22Rv1 (cell line): ENCODE measurements at regions not wholly inside any gene's neighbourhood (a gene's known extent, or its start where the extent isn't known, plus 50 kb on each side); places are given as distances from the start of the nearest gene placed in this dataset.
A peak's percentile ranks its signal among the peaks of the same experiment; 100 is the strongest.

Source experiments
- H3K27ac ChIP-seq: fragments of 450-650 bp; 2 replicates; pipeline ENCODE4 v1.5.1; 2017
- ZFX ChIP-seq: fragments of 450-650 bp; IDR thresholded peaks from 2 replicates; pipeline ENCODE4 v1.6.1; 2017; ENCODE audit warnings: antibody characterized with exemption, borderline replicate concordance
- TF ChIP-seq, protein P1 (sequence below): fragments of 450-650 bp; IDR thresholded peaks from 2 replicates; pipeline ENCODE4 v1.5.1; 2017; ENCODE audit warnings: mild to moderate bottlenecking

DNA sequence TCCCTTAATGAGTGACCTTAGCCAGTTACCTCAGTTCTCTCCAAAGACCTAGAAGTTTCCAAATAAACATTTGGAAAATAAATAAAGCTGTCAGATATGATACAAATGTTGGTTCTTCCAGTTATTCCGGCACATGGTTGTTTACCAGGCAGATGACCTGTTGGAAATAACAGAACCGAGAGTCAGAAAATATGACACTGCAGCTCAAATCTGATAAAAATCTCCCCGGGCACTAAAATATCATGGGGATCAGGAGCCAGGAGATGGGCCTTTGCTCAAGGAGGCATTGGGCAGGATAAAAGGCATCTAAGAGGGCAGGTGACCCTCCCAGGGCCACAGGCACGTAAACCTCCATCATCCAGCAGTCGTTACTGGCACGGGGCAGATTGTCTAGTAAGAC lies 164.0 kb upstream of the LYZL1 start:
- TF ChIP-seq, protein P1, sequence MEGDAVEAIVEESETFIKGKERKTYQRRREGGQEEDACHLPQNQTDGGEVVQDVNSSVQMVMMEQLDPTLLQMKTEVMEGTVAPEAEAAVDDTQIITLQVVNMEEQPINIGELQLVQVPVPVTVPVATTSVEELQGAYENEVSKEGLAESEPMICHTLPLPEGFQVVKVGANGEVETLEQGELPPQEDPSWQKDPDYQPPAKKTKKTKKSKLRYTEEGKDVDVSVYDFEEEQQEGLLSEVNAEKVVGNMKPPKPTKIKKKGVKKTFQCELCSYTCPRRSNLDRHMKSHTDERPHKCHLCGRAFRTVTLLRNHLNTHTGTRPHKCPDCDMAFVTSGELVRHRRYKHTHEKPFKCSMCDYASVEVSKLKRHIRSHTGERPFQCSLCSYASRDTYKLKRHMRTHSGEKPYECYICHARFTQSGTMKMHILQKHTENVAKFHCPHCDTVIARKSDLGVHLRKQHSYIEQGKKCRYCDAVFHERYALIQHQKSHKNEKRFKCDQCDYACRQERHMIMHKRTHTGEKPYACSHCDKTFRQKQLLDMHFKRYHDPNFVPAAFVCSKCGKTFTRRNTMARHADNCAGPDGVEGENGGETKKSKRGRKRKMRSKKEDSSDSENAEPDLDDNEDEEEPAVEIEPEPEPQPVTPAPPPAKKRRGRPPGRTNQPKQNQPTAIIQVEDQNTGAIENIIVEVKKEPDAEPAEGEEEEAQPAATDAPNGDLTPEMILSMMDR: no peak
- no peak for TF ChIP-seq ZFX
- H3K27ac ChIP-seq: no peak overlapping the region

DNA sequence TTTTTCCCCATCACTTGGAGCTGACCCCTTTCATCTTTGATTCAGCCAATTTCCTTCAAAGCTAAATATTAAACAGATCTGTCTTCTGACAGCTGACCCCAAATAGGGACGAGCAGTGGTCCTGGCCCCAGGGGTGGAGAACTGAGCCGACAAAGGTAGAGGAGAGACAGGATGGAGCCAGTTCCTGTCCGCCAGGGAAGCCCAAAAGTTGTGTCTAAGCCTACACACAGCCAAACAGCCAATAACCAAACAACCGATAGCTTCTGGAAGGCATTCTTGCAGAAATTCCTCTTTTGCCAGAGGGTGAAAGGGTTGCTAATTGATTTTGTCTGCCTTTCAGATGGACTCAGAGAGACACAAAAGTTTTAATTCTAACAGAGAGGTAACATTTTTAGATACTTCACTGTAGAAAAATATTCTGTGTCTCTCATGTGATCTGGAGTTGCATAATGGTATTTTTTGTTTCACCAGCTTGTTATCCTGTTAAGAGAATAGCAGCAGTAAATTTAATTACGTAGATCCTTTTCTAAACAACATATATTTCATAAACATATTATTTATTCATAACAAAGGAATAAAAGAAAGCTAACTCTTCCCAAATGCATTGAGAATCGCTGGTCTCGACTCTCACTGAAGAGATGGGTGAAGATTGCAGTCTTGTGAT lies 161.7 kb upstream of the LYZL1 start:
- H3K27ac ChIP-seq: no peak overlapping the region
- TF ChIP-seq ZFX: no peak
- TF ChIP-seq, protein P1: no peak

DNA sequence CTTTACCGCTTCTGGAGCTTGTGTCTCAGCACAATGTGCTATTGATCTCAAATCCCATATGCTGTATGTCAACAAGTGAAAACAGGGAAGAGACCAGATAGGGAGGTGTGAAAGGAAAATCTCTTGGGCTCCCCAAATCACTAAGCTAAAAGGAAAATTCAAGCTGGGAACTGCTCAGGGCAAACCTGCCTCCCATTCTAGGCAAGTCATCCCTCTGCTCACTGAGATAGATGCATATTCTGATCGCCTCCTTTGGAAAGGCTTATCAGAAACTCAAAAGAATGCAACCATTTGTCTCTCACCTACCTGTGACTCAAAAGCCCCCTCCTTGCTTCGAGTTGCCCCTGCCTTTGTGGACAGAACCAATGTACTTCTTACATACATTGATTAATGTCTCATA lies 161.1 kb upstream of the LYZL1 start:
- no peak overlapping the region for H3K27ac ChIP-seq
- TF ChIP-seq, protein P1: no peak
- no peak for TF ChIP-seq ZFX

DNA sequence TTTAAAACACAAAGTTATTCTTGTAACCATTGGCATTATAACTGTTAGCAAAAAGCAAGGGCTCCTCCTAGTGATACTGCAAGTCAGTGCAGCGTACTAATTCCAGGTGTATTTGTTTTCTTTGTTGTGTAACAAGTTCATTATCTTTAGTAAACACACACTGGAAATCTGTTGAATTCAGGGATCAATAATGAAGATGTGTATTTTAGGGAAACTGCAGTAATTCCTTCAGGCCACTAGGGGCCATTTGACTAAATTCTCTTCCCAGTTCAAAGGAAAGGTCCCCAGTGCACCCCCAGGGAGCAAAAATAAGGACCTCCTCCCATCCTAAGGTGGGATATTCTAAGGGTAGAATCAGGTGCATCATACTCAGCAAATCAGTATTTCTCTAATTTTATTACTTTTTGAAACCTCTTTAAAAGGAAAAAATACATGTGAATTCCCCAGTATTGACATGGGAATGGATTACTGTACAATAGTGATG lies 158.6 kb upstream of the LYZL1 start:
- TF ChIP-seq ZFX: no peak
- TF ChIP-seq, protein P1: peak; percentile 91
- no peak overlapping the region for H3K27ac ChIP-seq

DNA sequence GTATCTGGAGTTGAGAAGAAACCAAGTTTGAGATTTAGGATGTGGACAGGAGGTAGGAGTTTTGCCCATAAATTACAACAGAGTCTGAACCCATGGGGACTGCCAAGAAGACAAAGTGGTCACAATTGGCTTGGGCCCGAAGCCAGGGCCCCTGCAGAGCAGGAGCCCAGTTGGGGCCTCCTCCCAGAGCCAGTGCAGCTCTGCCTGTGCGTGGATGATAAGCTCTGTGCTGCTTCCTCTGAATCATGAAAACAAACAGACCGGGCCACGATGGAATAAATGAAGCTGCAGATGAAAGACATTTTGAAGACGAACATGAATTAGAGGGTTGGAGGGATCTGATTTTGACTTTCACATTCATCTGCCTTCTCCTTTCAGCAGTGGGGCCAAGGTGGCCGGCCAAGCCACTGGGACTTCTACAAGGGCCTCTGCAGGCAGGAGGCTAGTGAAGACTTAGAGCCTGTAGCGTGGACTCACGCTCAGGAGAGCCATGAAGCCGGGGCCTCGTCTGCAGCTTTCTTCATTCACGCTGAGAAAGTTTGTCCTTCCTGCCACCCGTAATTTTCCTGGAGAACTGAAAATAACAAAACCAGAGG lies 156.8 kb upstream of the LYZL1 start:
- H3K27ac ChIP-seq: no peak overlapping the region
- no peak for TF ChIP-seq ZFX
- TF ChIP-seq, protein P1: no peak

DNA sequence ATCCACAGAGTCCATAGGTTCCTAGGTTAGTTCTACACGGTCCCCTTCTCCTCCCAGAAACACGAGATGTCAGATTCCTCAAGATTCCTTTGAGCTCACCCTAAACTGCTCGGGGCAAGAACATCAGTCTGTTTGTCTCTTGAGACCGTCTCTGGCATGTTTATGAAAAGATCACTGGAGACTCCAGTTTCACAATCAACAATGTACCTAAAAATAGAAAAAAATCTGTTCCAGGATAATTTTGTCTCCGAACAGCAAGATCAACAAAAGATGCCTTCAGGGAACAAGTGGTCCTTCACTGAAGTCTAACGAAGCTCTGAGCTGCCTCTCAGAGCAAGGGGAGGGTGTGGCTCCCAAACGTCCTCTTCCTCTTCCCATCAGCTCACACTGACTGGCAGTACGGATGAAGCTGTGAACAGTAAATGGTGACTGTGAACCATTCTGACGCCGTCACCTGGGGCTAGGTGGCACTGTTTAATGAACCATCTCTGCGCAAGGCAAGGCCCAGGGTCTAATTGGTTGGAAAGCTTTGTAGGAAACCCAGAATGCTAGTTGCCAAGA lies 156.2 kb upstream of the LYZL1 start:
- TF ChIP-seq ZFX: no peak
- TF ChIP-seq, protein P1: peak; percentile 36
- no peak overlapping the region for H3K27ac ChIP-seq

DNA sequence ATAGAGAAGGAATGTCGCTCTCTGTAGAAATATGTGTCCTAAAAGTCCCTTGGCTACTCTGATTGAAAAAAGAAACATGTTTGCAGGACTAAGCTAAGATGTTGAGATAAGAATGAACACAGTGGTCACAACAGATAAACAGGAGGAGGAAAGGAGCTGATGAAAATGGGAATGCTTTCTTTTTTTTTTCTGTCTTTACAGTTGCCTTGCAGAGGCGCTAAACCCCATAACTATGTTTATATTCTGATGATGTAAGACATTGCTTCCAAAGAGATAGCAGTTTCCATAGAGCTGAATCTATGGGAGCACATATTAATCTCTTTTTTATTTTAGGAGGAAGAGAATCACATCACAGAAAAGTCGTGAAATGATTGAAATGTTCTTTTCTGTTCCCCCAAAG lies 153.5 kb upstream of the LYZL1 start:
- no peak overlapping the region for H3K27ac ChIP-seq
- no peak for TF ChIP-seq ZFX
- TF ChIP-seq, protein P1: no peak
